ENCODE measurements at regions not wholly inside any gene's neighbourhood (a gene's known extent, or its start where the extent isn't known, plus 50 kb on each side); places are given as distances from the start of the nearest gene placed in this dataset.

- Mint-ChIP-seq H3K4me1 (no peaks in the 10 kb centered on the region), H3K9me3 (no peaks in the 10 kb centered on the region; a peak in 1 of 5 replicates)
- no peak overlapping the region for H2AFZ ChIP-seq (ENCODE audit: low read length)
Measured at GRCh38 chr5:118592229-118593002, 395.9 kb downstream of the DTWD2 start.

More at GRCh38 chr5:118592229-118593002, 395.9 kb downstream of the DTWD2 start:
- Mint-ChIP-seq H3K27ac (no peak overlapping the region), H3K36me3 (ENCODE audit: insufficient read depth in 1 of 3, low read depth in 3 of 3) (no peaks in the 10 kb centered on the region), H3K4me3 (no peak overlapping the region), H3K27me3 (ENCODE audit: low read depth) (no peaks in the 10 kb centered on the region)
- Histone ChIP-seq H3K4ac (ENCODE audit: low read depth, low read length) (no peak overlapping the region), H3K79me1 (ENCODE audit: insufficient read depth, low read depth, low read length, poor library complexity, severe bottlenecking) (no peaks in the 10 kb centered on the region), H3K23ac (ENCODE audit: insufficient read length, low read depth, low read length) (no peak overlapping the region), H2AK5ac (ENCODE audit: insufficient read length, low read length) (no peak overlapping the region), H2BK15ac (ENCODE audit: low read depth, low read length) (no peak overlapping the region), H3K18ac (ENCODE audit: insufficient read length, low read depth, low read length) (no peak overlapping the region), H3K23me2 (ENCODE audit: insufficient read length, low read depth, low read length, poor library complexity, severe bottlenecking) (no peaks in the 10 kb centered on the region), H4K91ac (ENCODE audit: insufficient read length, low read depth, low read length) (no peak overlapping the region), H3K27ac (ENCODE audit: insufficient read length, low read depth, low read length) (no peak overlapping the region), H3K14ac (ENCODE audit: insufficient read depth, low read length) (no peak overlapping the region), H2BK120ac (ENCODE audit: low read depth, low read length, poor library complexity, severe bottlenecking) (no peak overlapping the region), H3K9me3 (ENCODE audit: control insufficient read depth, low read depth, low read length) (no peaks in the 10 kb centered on the region), H3K4me2 (ENCODE audit: insufficient read depth, insufficient read length, low read length) (no peak overlapping the region), H3K27me3 (ENCODE audit: insufficient read depth, low read length) (no peaks in the 10 kb centered on the region), H3T11ph (ENCODE audit: low read length) (no peak overlapping the region), H2BK12ac (ENCODE audit: insufficient read length, low read depth, low read length) (no peak overlapping the region), H4K5ac (ENCODE audit: insufficient read length, low read depth, low read length) (no peak overlapping the region), H3K56ac (ENCODE audit: insufficient read length, low read depth, low read length) (no peak overlapping the region), H3K9ac (ENCODE audit: extremely low read depth, insufficient read length, low read length) (no peak overlapping the region), H4K20me1 (ENCODE audit: control insufficient read depth, insufficient read depth, insufficient read length) (no peaks in the 10 kb centered on the region), H3K4me1 (ENCODE audit: insufficient read depth, low read length) (no peaks in the 10 kb centered on the region), H2BK20ac (ENCODE audit: low read depth, low read length, poor library complexity, severe bottlenecking) (no peak overlapping the region), H2BK5ac (ENCODE audit: insufficient read length, low read length) (no peak overlapping the region), H4K8ac (replicated peaks; ENCODE audit: insufficient read length, low read depth, low read length) (no peak overlapping the region), H3K79me2 (ENCODE audit: insufficient read depth, low read length) (no peaks in the 10 kb centered on the region)
- no peak for DNase-seq
- no CpG with 5 or more reads among the region's 5 CpGs for WGBS (ENCODE audit: extremely low coverage, insufficient read length, low lambda C conversion rate)
- TF ChIP-seq, protein P1, sequence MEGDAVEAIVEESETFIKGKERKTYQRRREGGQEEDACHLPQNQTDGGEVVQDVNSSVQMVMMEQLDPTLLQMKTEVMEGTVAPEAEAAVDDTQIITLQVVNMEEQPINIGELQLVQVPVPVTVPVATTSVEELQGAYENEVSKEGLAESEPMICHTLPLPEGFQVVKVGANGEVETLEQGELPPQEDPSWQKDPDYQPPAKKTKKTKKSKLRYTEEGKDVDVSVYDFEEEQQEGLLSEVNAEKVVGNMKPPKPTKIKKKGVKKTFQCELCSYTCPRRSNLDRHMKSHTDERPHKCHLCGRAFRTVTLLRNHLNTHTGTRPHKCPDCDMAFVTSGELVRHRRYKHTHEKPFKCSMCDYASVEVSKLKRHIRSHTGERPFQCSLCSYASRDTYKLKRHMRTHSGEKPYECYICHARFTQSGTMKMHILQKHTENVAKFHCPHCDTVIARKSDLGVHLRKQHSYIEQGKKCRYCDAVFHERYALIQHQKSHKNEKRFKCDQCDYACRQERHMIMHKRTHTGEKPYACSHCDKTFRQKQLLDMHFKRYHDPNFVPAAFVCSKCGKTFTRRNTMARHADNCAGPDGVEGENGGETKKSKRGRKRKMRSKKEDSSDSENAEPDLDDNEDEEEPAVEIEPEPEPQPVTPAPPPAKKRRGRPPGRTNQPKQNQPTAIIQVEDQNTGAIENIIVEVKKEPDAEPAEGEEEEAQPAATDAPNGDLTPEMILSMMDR (conservative IDR thresholded peaks at IDR 0.05) = no peak
